Left cardiac atrium (tissue), 4 donors: ENCODE measurements at regions not wholly inside any gene's neighbourhood (a gene's known extent, or its start where the extent isn't known, plus 50 kb on each side); places are given as distances from the start of the nearest gene placed in this dataset.
"Not testable (repeated sequence)": the region's sequence is repeated elsewhere in the genome, so short reads cannot be mapped to it uniquely, and the experiment has no call there.

Source experiments
- ATAC-seq, 2 donors: fragments of 200-7000 bp; cut with Tn5 transposase; one replicate each; pipeline ENCODE4 v1.9.1; 2020; ENCODE audit warnings: mild to moderate bottlenecking in 2 of 2, moderate library complexity in 2 of 2
- DNase-seq: peaks from one replicate; pipeline ENCODE4 v3.0.0-alpha.2; 2020
- intact Hi-C, 2 donors: fragments of 100-400 bp; cut with DNase I; formaldehyde crosslinking; loops; one replicate each; pipeline versions ENCODE4 v1.14.1 to v1.15.1; 2022 to 2023
- donor health status: DM: no; HTN: yes; CAD: no.
- donor health status: DM: no; HTN: yes; CAD: no; lungs with severe emphysema.
- donor health status: DM: yes; HTN: yes; CAD: no.
- donor health status: Dilated cardiomyopathy.

DNA sequence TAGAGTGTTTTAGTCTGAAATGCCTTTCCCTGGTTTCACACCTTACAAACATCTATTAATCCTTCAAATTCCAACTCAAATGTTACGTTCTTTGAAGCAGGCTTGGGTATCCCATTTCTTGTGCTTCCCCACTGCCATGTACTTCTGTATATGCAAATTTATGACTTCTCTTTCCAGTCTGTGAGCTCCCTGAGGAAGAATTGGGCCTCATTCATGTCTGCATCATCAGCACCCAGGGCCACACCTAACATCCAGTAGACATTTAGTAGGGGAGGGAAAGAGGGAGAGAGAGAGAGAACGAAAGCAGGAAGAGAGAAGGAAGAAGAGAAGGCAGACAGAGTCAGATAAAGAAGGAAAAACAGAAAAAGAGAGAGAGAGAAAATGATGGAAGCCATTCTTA is 53.3 kb upstream of the KY start:
- DNase-seq (no peak), ATAC-seq (no peak)
- intact Hi-C loops: no loop called here

DNA sequence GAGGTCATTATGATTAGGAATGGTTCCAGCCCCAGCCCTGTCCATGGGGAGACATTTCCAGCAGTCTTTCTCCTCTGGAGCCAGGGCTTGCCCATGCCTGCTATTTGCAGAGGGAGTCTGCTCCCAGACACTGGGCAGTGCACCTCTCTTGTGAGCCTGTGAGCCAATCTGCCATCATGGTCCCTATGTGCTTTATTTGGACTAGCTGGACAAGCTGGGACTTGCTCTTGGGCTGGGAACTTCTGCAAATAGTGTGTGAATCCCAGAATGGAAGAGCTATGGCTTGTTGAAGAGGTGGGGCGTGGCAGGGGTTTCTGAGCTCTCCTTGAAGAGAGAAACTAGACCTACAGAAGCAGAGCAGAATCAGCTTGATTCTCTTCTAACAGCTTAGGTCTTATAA is 53.7 kb upstream of the KY start:
- ATAC-seq (no peak), DNase-seq (no peak)
- intact Hi-C loops: no loop called here

DNA sequence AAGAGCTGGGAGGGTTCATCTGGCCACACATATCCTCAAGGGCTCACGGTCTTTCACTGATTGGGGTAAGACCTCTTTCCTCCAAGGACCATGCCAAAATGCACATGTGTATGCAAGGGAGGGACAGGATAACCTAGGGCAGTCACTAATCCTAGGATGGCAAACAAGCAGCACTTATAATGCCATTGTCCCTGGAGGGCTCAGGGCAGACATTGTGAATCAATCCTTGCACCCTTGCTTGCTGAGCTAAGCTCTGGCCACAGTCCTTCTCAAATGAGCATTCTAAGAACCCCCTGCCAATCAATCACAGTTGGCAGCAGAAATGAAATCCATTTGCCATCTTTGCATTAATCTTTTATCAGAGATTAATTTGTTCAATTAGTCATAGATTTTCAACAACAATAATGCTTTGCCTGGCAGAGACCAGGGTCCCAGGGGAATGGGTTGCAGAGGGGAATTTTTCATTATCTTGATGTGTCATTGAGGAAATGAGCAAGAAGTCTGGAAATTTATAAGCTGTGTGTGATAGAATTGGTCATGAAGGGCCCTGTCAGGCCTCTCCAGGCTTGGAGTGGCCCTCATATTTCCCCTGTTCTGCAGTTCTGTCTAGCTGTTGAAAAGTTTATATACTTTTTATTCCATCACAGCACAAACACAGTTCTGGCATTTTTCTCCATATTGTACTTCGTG is 57.2 kb upstream of the KY start:
- ATAC-seq (no peak), DNase-seq (no peak)
- intact Hi-C loops: no loop called here

DNA sequence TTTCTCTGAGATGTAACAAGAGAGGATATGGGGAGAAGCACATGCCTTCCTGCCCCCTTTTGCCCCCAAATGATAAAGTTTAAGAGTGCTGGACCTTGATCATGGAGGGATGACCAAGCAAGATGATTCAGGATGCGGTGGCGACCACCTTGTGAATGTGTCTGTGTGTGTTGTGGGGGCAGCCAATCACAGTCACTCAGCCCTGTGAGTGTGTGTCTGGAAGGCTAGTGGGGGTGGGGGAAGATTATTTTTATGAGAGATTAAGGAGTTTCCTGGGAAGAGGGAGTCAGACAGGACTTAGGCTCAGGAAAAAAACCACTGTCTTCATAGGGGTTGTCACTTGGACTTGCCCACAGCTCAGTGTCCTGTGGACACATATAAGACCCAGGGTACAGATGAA is 57.8 kb upstream of the KY start:
- intact Hi-C loops: no loop called here
- DNase-seq (no peak), ATAC-seq (no peak)

DNA sequence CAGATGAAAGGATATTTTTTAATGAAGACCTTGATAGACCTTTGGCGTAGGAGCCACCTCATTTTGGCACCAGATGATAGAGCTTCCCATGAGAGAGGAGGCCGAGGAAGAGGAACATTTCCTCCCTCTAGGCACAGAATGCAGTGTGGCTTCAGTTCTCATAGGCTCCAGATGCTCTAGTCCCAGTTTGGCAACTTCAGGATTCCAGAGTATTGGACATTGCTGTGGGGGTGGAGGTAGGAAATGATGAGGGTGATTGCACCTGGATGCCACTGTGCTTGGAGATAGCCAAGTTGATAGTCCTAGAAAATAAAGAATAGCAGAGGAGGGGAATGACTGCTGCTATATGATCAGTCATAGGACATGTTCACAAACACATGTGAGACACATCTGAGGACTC is 58.3 kb upstream of the KY start:
- DNase-seq: no peak
- intact Hi-C loops: no loop called here
- no peak for ATAC-seq

DNA sequence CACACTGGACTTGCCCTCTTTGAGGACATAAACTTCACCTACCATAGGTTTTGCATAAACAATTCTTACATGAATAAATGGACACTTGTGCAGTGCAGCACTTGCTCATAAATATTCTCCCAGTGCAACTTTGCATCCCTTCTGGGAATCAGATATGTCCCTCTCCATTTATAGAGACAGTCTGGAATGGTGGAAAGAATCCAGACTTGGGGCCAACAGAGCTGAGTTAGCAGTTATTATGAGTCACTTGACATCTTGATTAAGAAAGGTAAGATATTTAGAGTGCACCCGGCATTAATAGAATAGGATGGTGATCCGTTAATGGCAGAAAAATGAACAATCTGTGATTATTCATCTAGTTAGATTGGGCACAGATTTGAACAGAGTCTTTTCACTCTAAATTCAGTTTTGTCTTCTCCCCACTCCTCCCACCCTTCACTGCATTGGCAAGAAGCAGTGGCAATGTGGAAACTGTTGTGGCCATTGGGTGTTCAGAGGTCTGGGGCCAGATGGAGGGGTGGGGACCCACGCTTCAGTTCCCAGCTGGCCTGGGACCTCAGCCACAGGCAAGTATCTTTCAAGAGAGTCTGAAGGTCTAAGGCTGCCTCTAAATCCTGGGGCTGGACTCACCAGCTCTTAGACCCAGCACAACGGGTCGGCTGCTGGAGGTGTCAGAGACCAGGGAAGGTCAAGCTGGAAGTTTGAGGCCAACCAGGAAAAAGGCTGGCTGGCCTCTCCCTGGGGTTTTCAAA is 58.9 kb upstream of the KY start:
- DNase-seq: no peak
- intact Hi-C loops: no loop called here
- peak; percentile 50 to 66 for ATAC-seq

DNA sequence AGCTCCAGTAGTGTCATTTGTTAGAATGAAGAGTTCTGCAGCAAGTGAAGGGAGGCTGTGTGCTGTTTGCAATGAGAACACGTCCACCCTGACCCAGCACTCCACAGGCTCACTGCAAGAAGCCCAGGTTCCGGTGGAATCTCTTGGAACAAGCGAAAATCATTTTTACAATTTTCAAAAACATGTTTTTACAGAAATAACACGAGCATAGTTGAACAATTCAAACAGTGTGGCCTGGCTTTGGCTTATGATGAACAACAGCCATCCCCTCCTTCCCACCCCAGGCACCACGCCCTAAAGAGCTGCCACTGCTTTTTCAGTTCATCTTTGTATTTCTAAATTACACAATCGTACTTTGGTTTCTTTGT is 59.5 kb upstream of the KY start:
- intact Hi-C loops: no loop called here
- DNase-seq (no peak), ATAC-seq (peak in 1 of 2 donors; percentile 28)

DNA sequence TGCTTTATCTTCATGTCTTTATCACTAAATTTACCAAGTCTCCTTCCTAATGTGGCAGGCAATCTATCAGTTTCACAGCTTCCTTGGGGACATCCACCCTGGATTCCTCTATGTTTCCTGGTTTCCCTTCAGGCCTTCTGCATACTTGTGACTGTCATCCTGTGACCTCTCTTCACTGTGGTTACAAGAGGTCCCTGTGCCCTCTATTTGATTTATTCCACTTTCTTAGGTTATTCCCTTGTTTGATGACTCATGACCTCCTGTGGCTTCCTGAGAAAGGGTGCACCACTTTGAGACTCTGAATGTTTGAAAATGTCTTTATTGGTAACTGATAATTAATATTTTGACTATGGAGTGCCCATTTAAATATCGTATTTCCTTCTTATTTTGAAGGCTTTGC is 60.5 kb upstream of the KY start:
- intact Hi-C loops: no loop called here
- no peak for DNase-seq
- ATAC-seq: no peak

DNA sequence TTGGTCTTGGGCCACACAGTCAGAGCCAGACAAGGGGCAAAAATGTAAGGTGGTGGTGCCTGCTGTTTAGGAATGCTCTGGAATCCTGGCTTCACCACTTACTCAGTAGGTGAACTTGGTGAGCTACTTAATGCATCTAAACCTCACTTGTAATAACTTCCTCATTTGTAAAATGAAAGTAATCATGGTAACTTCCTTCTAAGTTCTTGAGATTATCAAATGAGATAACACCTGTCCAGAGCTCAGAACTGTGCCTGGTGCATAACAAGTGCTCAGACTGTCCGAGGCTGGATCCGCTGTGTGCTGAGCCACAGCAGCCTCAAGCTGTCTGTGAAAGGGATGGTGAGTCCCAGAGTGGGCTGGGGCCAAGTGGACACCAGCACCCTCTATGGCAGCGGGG is 62.8 kb upstream of the KY start:
- intact Hi-C loops: no loop called here
- ATAC-seq (no peak), DNase-seq (no peak)

DNA sequence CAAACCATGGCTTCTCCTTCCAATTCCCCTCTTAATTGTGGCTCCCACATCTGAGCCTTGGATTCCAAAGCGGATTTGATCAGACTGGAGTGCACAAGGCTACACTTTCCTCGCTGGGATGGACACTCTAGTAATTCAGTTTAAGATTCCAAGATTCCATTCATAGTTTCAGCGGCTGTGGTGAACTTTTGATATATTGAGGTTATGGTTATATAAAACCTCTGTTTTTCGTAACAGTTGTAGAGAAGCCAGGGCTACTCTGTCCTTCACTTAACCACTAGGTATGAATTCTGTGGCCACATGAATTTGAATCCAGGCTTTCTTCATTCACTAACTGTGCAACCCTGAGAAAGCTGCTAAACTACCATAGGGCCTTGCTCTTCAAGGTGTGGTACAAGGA is 67.9 kb upstream of the KY start:
- no peak for ATAC-seq
- intact Hi-C loops: no loop called here
- no peak for DNase-seq

DNA sequence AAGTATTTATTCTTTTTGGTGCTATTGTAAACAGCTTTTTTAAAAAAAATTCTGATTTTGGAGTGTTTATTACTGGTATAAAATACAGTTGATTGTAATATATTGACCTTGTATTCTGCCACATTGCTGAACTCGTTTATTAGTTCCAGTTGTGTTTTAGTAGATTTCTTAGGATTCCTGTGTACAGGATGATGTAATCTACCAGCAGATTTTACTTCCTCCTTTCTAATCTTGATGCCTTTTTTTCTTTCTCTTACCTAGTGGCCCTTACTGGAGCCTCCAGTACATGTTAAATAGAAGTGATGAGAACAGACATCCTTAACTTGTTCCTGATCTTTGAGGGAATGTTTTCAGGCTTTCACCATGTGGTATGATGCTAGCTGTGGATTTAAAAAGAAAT is 70.4 kb upstream of the KY start:
- intact Hi-C loops: no loop called here
- DNase-seq (no peak), ATAC-seq (no peak)

DNA sequence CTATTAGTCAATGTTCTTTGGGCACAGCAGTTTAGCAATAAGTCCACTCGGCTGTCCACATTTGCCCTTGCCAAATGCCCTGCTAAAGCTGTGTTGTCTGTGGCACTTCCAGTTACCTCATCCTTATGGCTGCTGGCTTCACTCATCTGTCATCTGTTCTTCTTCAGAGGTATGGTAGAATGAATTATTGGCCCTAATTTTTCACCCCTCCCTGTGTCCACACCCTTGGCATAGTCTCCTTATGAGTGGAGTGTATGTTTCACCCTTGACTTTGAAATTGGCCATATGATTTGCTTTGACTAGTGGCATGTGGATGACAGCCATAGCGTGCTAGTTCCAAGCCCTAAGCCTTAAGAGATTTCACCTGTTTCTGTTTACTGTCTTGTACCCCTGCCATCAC is 72.1 kb upstream of the EPHB1 start:
- DNase-seq (no peak), ATAC-seq (no peak)
- intact Hi-C loops: no loop called here

DNA sequence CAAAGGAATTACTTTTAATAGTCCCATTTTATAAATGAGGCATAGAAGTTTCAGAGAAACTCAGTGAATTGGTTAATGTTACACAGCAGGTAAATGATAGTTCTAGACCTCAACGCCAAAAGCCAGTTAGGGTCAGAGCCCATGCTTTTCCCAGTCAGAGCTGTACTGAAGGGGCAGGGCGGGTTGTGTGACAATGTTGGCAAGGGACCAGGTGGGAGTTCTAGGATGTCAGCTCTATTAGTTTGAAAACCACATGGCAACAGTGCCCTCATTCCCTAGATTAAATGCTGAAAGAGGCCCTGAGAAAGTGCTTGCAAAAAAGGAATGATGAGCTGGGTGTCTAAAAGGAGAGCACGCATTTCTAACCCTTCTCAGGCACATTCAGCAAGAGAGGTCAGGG is 65.4 kb upstream of the EPHB1 start:
- ATAC-seq: no peak
- intact Hi-C loops: no loop called here

DNA sequence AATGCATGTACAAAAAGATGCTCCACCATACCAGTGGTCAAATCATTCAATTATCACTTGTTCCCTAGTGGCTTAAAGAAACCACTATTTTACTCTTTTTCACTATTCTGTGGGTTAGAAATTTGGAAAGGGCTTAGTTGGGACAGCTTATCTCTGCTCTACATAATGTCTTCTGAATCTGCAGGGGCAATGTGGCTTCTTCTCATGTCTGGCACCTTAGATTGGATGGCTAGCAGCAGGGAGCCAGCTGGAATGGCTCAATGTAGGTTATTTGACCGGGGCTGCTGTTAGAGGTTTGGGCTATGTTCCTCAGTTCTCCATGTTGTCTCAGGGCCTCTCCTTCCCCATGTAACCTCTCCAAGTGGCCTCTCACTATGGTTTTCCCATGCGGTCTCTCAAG is 57.5 kb upstream of the EPHB1 start:
- ATAC-seq (no peak), DNase-seq (no peak)
- intact Hi-C loops: no loop called here

More for the DNA sequence above, 65.4 kb upstream of the EPHB1 start:
- no peak for DNase-seq

DNA sequence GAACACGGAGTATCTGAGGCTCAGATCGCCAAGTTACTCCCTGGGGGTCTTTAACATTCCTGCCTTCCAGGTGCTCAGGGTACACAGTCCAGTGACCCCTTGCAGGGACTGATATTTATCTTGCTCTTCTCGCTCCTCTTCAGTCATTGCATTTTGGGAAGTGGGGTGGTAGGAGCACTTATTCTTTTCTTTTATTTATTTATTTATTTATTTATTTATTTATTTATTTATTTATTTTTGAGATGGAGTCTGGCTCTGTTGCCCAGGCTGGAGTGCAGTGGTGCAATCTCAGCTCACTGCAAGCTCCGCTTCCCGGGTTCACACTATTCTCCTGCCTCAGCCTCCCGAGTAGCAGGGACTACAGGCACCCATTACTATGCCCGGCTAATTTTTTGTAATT is 55.0 kb upstream of the EPHB1 start:
- intact Hi-C loops, ATAC-seq: not testable (repeated sequence)

DNA sequence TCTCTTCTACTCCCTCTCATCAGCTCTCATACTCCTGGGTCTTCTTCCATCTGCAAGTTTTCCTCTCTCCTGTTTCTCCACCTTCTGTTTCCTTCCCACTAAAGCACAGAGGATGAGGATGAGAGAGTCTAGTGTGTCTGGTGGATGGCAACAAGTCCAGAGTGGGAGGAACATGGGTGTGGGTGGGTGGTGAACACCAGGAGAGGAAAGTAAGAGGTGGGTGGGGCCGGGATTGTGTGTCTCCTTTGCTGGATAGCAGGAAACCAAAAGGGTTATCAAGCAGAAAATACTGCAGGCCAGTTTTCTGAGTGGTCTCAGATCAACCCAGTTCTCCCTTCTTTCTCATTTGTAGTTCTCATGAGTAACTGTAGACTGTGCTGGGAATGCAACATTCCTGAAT is 52.9 kb upstream of the EPHB1 start:
- DNase-seq (no peak), ATAC-seq (no peak)
- intact Hi-C loops: no loop called here

More for the DNA sequence above, 55.0 kb upstream of the EPHB1 start:
- not testable (repeated sequence) for DNase-seq

DNA sequence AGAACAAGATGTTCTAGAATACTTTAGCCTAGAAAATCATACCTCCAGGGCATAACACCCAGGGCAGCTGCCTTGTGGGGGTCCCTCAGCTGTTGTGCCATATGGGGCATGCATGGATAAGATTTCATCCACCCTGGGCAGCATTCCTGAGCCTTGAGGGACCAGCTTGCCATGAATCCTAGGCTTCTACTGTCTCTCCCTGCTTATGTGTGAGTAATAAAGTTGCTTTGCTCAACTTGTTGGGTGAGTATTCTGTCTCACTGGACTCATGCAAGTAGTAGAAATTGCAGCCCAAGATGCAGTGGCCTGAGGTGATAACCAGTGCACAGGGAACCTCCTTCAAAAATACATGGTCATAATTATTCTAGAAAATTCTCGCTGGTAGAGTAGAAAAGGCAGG is 52.1 kb upstream of the EPHB1 start:
- intact Hi-C loops: no loop called here
- ATAC-seq (no peak), DNase-seq (no peak)
